ENCODE measurements at regions not wholly inside any gene's neighbourhood (a gene's known extent, or its start where the extent isn't known, plus 50 kb on each side); places are given as distances from the start of the nearest gene placed in this dataset.

DNA sequence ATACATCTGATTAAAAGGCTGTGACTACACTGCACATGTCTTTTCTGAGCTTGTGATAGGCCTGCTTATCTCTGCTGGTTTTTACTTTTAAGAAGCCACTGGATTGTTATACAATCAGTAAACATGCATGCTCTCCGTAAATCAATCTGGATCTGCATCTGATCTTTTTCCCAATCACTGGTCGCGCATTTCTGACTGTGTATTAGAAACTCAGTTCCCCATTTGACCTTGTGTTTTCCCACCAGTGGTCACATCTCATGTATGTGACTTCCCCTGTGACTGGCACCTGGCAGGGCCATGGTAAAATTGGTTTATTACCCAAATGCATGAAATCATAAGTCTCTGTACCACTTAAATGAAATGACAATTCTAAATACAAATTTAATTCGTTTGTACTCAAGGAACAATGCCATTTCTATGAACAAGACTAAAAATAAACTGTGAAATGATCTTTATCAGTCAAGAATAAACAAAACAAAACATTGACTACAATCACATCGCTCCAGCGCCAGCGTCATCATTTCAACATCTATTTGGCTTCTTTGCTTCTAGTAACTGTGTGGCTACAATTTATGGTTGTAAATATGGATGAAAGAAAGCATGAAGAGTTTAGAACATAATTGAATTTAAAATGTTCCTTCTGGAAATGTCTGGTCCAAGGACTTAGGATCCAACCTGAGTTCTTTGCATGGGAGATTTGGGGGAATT lies 396.6 kb upstream of the TRIB2 start:
- TF ChIP-seq JUN (IDR thresholded peaks at IDR 0.05; ENCODE audit: borderline replicate concordance, insufficient read depth, insufficient read length, low read depth) (no peak), MYC (IDR thresholded peaks at IDR 0.05; ENCODE audit: low read depth, low read length) (no peak), GATA2 (IDR thresholded peaks at IDR 0.05; ENCODE audit: insufficient read depth, insufficient read length, low read depth, low read length) (no peak), POLR2A (IDR thresholded peaks at IDR 0.05; ENCODE audit: low read depth, low read length) (no peak), EZH2 (IDR thresholded peaks at IDR 0.05; ENCODE audit: borderline replicate concordance, low read depth, low read length, severe bottlenecking) (no peak), FOS (IDR thresholded peaks at IDR 0.05; ENCODE audit: borderline replicate concordance, insufficient read depth, low read length) (no peak), POLR2AphosphoS5 (IDR thresholded peaks at IDR 0.05; ENCODE audit: insufficient read depth, low read depth, low read length) (no peak)
- TF ChIP-seq, protein P1, sequence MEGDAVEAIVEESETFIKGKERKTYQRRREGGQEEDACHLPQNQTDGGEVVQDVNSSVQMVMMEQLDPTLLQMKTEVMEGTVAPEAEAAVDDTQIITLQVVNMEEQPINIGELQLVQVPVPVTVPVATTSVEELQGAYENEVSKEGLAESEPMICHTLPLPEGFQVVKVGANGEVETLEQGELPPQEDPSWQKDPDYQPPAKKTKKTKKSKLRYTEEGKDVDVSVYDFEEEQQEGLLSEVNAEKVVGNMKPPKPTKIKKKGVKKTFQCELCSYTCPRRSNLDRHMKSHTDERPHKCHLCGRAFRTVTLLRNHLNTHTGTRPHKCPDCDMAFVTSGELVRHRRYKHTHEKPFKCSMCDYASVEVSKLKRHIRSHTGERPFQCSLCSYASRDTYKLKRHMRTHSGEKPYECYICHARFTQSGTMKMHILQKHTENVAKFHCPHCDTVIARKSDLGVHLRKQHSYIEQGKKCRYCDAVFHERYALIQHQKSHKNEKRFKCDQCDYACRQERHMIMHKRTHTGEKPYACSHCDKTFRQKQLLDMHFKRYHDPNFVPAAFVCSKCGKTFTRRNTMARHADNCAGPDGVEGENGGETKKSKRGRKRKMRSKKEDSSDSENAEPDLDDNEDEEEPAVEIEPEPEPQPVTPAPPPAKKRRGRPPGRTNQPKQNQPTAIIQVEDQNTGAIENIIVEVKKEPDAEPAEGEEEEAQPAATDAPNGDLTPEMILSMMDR (IDR thresholded peaks at IDR 0.05; ENCODE audit: extremely low read depth in 1 of 2, insufficient read depth in 1 of 2, low read depth in 1 of 2, low read length in 2 of 2): no peak
- TF ChIP-seq, protein P2, sequence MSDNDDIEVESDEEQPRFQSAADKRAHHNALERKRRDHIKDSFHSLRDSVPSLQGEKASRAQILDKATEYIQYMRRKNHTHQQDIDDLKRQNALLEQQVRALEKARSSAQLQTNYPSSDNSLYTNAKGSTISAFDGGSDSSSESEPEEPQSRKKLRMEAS (IDR thresholded peaks at IDR 0.05; ENCODE audit: insufficient read depth, insufficient read length): no peak
- intact Hi-C loops (cut with micrococcal nuclease): no loop called here
- ChIA-PET CTCF (interaction anchor here (1.0 kb wide), 1 partner anchor 14 kb away, joined by 3 read pairs; no protein-coding TSS in a partner anchor), POLR2A (no interaction called here)
- dilution Hi-C loops (cut with MboI; ENCODE audit: extremely low pct_ligation_motif_present, low sequenced_read_pairs): no loop called here
- Histone ChIP-seq H3K4me1 (ENCODE audit: control insufficient read depth, extremely low read depth, insufficient read depth, low read length) (no peaks in the 10 kb centered on the region), H3K4me3 (replicated peaks in 1 of 3; ENCODE audit: insufficient read depth in 1 of 3, low read depth in 1 of 3, low read length in 3 of 3) (no peak overlapping the region), H3K9me3 (replicated peaks; ENCODE audit: control insufficient read depth, insufficient read depth, low read length) (no peaks in the 10 kb centered on the region), H3K79me2 (ENCODE audit: control insufficient read depth, insufficient read depth, low read length) (no peaks in the 10 kb centered on the region), H3K27me3 (ENCODE audit: control insufficient read depth in 2 of 2, insufficient read depth in 2 of 2, low read length in 2 of 2) (no peaks in the 10 kb centered on the region), H3K9me1 (replicated peaks; ENCODE audit: control insufficient read depth, extremely low read depth, insufficient read depth, low read length) (no peaks in the 10 kb centered on the region), H2AFZ (ENCODE audit: low read depth, low read length) (no peak overlapping the region), H3K27ac (ENCODE audit: insufficient read depth, low read depth, low read length) (no peak overlapping the region), H3K9ac (replicated peaks; ENCODE audit: extremely low read depth, insufficient read depth, low read length) (no peak overlapping the region), H3K4me2 (ENCODE audit: insufficient read depth, low read length) (no peak overlapping the region), H4K20me1 (replicated peaks; ENCODE audit: control insufficient read depth, extremely low read depth, insufficient read depth, low read length) (no peaks in the 10 kb centered on the region), H3K36me3 (ENCODE audit: control insufficient read depth in 2 of 2, extremely low read depth in 1 of 2, insufficient read depth in 2 of 2, low read length in 2 of 2) (no peaks in the 10 kb centered on the region)
- BruUV-seq (replicated peaks): no TSS peak
- no peak for FAIRE-seq
- DNase-seq (ENCODE audit: low read depth, low spot score): no peak

All from endothelial cell of umbilical vein (primary cell).